ENCODE measurements at regions not wholly inside any gene's neighbourhood (a gene's known extent, or its start where the extent isn't known, plus 50 kb on each side); places are given as distances from the start of the nearest gene placed in this dataset.

DNA sequence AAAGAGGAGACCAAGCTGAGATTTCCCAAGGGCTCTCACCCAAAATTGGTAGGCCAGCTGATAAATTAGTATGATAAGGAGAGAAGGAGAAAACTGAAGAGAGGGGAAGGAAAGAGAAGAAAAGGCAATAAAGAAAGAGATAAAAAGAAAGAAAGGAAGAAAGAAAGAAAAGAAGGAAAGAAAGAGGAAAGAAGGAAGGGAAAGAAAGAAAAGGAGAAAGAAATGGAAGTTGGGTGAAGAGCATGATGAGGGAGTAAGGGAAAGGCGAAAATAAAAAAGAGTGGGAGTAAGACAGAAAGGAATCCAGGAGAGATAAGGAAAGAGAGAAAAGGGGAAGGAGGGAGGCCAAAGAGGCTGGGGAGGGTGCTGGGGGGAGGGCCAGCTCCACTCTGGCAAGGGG lies 95.4 kb downstream of the MRM1 start:
- no peak for DNase-seq

DNA sequence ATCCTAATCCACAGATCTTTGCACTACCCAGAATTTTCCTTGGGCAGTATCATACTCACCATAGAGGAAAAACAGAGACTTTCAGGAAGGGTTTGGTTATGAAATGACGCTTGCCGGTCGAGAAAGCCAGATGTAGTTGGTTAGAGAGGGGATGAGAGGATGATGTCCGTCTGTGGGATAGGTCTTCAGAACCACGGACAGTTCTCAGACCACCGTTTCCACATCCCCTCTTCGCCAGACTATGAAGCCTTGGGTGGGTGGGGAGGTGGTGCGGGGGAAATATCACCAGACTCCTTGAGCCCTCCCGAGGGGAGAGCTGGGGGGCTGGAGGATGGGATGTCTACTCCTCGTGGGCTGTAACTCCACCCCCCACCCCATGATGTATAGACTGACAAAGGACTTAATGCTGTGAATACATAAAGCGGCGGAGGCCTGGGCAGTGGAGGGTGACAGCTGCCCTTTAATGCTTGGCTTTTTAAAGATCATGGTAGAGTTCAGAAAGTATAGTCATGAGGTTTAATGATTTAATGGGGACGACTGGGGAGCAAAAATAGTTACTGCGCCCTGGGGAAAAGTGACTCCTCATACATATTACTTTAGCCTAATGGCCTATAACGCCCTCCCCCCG lies 96.6 kb downstream of the MRM1 start:
- no peak for DNase-seq

DNA sequence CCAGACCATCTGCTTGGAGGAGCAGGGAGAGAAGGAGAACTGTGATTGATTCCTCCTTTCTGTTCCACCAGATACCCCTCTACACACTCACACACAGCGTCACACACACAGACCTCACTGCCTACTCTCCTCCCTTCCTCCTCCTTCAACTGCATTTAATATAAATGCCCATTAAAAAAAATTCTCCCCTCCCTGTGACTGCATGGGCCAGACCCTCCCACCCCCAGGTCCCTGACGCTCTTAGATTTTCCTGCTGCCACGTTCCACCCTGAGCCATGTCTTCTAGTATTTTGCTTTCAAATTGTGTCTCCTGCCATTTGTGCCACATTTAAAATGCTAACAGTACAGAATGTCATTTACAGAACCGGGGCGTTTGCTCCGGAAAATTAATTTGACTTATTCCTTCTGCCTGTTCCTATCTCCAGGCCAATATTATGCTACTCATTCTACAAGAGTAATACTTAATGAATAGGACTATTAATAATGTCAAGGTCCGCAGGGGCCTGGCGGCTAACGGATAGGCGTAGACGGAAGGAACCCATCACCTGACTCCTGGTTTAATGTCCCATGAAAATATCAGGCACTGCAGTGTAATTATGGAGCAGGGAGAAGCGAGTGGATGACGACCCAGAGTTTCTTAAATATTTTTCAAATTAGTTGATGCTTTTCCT lies 100.2 kb downstream of the MRM1 start:
- no peak for DNase-seq

DNA sequence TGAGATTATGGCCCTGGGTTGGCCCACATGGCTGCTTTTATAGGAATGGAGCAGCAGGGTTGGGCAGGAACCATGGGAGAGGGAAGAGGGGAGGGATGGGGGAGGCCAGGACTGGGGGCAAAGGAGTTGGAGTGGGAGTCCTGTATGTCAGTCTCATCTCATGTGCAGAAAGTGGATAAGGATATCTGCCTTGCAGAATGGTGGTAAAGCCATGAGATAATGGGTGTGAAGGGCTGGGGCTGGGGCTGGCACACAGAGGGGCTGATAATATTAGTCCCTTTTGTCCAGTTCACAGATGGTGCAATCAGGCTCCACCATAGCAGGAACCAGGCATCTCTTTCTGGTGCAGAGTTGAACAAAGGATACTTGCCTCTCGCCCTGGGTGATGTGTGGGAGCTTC lies 101.3 kb downstream of the MRM1 start:
- no peak for DNase-seq

DNA sequence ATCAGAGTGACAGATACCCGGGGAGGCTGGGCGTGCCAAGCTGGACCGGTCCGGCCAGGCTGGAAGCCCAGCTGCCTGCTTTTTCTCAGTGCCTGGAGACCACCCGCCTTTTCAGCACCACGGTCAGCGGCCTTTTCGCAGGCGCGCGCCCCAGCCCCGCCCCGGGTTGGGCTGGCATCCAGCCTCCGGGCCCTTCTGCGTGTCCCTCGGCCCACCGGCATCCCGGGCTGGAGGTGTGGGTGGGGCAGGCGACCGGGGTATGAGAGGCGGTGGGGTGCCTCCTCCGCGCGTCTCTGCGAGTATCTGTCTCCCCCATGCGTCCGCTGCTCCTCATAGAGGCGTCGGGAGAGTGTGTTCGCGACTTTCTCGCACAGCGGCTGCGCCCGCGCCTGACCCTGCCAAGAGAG lies 102.5 kb downstream of the MRM1 start:
- DNase-seq: peak; percentile 6

DNA sequence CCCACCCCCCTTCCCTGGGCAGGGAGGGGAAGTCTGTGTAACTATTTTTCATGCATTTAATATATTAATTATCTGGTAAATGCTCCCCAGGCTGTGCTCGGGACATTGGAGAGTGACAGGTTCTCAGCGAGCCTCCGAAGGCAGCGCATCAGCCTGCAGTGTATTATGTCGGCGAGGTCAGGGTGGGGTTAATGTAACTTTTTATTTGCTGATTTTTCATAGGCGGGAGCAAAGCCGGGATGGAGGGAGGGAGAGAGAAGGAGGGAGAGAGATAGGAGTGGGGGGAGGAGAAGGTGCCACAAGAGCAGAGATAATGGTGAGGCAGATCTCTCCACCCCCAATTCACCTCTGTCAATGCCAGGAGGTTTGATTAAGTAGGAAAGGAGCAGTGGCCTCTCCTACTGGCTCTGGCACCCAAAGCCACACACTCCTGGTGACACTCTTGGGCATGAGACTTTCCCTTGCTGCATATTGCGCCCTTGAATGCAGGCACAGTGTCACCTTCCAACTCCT lies 104.0 kb downstream of the MRM1 start:
- no peak for DNase-seq

DNA sequence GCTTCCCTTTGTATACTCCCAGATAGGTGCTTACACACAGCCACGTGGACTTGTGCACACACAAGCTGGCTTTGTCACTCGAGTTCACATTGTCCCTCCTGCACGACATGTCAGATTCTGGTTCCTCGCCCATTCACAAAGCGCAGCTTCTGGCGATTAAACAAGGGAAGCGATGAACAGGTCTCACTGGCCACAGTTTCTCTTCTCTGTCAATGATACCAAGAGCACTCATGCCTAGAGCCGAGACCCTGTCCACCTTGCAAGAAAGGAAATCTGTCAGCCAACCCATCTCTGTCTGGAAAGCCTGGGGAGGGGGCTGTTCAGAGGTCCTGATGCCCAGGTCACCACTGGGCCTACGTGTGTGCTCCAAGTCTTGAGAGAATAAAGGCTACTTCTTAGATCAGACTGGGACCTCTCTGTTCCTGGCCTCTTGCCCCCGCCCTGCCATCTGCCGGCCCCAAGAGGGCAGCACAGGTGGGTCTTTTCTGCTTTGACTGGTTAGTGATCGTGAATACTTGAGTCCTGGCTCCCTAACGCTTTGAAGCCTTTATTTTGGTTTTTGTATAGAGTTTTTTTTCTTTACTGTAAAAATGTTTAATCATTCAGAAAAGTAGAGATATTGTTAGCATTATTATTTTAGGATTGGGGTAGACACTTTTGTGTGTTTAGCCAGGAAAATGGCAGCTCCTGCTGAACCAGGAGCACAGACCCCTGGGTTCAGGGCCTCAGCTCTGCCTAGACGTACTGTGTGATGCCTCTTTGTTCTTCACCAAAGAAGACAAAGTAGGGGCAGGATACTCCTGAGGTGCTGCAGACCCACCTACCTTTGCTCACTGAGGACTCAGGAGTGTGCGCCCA lies 104.7 kb downstream of the MRM1 start:
- no peak for DNase-seq

DNA sequence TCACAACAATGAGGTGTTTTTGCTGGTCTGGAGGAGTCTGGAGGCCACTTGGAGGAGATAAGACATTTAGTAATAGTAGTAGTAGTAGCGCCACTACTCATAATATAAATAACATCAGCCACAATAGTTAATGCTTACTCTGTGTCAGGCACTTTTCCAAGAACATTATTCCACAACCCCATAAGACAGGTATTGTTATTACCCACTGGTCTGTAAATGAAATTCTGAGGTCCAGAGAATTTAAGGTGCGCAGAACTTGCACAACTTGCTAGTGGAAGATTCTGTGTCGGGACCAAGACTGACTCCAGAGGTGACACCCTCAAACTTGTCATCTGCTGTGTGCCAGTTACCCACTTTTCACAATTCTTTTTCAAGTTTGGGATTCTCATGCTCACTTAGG lies 106.5 kb downstream of the MRM1 start:
- no peak for DNase-seq

DNA sequence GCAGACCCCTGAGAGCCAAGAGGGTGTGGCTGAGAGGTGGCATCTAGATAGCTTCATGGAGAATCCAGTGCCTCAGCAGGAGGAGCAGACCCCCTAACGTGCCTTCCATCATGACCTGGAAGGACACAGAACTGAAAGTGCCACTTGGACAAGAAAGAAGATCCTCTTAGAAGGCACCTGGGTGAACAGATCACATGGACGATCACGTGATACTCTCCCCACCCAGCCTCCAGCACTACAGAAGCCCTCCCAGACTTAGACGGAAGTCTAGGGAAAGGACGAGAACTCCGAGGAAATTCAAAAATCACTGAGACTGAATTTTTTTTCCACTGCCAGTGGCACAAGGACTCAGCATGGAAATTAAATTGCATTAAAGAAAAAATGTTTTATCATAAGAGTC lies 113.4 kb downstream of the MRM1 start:
- DNase-seq: no peak

DNA sequence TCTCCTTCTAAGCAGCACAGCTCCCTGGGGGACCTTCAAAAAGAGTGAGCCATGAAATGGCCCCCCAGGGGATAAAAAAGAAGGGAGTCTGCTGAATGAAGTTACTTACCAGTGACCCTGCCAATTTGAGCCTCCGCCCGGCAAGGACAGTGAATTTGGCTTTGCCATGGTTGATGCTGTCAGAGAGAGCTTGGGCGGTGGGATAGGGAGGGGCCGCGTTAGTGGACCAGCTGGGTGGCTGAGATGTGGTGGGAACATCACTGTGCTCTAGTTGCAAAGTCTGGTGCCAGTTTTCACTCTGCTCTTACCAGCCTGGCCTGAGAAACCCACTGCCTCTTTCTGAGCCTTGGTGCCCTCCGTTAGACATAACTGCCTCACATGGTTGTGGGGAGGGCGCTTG lies 114.6 kb downstream of the MRM1 start:
- no peak for DNase-seq

DNA sequence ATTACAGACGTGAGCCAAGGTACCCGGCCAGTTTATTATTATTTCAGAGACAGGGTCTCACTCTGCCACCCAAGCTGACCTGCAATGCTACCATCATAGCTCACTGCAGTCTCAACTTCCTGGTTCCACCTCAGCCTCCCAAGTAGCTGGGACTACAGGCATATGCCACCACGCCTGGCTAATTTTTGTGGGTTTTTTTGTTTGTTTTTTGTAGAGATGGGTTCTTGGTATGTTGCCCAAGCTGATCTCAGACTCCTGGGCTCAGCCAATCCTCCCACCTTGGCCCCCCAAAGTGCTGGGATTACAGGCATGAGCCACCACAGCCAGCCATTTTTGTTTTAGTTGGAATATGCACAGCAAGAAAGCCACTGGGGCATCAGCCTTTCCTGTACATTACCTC lies 115.7 kb downstream of the MRM1 start:
- DNase-seq: no peak

DNA sequence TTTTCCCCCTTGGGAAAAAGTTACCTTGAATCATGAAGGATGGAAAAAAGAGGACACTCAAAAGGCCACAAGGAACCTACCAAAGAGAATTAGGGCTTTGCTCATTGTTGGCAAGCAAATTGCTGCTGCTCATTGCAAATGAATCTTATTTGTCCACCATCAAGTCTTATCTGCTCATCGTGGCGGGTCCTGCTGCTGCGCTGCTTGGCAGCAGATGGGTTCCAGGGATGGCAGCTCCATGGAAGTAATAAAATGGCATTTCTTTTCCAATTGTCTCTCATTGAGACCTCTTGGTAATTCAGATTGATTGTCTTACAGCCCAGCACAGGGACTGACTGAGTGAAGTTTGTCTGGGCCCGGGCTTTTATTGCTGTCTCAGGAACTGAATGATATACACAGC lies 118.7 kb downstream of the MRM1 start:
- no peak for DNase-seq

DNA sequence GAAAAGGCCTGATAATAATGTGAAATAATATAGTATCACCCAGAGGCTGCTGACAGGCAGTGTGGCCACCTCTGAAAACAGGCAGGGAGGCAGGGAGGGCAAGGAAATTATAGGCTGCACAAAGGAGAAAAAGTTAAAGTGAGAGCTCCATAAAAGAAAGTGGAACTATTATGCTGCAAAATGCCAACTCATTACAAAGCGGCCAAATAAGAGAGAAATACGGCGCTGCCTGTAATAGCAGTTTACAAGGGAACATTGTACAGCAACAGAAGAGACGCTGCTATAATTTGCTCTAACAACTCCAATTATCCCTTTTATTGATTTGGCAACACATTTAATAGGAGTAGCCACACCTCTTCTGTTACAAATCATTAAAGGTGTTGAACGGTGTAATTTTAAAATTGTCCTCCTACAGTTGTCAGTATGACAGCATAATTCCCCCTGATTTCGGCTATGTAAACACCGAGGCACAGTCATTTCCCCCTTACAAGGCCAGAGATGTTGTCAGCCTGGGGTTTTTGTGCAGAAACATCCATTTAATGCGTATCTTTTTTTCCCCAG lies 120.3 kb downstream of the MRM1 start:
- DNase-seq: no peak

DNA sequence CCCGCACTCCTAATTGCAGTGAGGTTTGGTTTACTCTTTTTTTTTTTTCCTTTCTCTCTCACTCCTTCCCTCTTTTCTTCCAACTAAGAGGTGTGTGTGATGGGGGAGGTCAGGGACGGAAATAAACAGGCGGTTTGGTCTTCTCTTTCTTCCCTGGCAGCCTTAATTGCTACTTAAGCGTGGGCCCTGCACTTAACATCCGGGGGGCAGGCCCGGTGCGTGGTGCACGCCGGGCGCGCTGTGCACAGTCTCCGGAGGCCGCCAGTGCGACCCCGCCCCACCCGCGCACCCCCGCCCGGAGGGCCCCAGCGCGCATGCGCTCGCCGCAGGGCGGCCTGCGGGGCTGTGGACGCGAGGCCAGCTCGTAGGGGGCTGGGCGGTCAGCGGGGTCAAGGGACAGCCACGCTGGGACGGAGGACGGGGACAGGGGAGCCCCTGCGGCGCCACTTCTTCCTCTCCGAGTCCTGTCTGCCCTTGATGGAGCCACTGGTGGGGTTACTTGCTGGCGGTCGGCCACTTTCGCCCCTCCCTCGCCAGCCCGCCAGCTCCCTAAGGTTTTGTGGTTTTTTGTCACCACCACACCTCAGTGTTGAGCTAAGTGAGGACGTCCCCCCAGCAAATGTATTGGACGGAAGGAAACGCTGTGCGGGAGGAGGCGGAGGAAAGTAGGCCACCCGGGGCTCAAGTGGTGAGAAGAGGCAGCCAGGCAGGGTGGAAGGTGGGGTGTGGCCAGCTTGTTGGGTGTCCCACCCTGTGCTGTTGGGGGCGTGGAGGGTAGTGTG lies 120.9 kb downstream of the MRM1 start:
- no peak for DNase-seq

DNA sequence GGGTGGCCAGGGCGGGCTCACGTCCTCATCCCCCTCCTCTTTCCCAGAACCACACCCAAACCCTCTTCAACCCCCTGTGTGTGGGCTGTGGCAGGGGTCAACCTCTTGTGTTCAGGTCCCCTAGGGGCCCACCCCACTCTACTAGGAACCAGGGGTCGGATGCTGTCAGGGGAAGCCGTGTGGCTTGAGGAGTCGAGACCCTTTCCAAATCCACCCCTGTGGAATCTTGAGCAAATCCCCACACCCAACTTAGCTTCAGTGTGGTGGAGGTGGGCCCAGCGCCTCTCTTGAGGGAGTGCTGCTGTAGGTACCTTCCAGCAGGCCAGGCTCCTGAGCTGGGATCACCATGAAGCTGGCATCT lies 121.5 kb downstream of the MRM1 start:
- DNase-seq: no peak

DNA sequence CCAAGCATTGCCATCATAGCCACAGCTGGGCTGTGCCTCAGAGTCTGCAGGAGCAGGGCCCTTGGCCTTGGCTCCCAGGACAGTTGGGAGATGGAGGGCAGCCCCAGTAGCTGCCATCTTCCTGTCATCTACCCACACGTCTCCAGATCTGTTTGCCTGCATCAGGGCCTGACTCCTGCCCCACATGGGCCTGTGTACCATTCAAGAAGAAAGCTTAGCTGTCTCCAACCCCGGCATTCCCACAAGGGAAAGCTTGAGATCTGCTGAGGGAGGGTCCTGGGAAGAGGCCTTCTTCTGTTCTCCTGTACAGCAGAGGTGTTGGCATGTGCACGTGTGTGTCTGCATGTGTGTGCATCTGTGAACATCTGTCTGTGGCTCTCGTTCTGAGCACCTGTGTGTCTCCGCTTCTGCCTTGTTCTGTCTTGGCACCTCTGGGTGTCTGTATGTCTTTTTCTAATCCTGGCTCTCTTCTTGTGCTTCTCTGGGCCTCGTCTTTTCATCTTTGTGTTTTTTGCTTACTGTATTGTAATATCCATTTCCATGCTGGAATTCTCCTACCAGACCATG lies 122.2 kb downstream of the MRM1 start:
- DNase-seq: no peak

DNA sequence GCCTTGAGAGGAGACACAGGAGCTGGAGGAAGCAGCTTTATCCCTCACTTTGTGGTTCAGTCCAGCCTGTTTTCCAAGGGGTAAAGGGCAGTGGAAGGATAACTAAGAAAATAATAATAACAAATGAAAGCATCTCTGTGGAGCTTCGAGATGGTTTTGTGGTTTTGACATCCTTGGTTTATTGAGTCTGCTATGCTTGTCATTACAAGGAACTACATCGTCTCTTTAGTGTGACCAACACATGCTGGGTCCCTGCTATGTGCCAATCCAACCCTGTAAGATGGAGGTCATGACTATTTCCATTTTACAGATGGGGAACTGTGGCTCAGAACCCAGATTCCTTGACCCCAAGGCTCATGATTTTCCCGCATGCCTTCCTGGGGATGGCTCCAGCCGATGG lies 124.8 kb downstream of the MRM1 start:
- no peak for DNase-seq

DNA sequence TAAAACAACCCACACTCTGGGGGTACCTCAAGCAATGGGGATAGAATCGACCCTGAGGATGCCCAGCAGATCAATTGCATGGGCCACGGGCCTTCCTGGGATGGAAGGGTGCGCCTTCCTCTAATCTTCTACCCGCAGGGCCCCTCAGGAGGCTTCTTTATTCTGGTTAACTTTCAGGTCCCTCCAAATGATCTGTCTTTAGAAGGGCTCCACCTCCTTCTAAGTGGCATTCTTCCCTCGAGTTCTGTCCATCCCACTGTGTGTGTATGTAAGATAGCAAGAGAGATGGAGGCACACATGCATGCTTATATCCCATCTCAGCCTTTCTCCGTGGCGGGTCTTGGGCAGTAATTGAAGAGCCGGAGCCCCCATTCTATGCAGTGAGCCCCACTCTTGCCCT lies 125.7 kb downstream of the MRM1 start:
- no peak for DNase-seq

DNA sequence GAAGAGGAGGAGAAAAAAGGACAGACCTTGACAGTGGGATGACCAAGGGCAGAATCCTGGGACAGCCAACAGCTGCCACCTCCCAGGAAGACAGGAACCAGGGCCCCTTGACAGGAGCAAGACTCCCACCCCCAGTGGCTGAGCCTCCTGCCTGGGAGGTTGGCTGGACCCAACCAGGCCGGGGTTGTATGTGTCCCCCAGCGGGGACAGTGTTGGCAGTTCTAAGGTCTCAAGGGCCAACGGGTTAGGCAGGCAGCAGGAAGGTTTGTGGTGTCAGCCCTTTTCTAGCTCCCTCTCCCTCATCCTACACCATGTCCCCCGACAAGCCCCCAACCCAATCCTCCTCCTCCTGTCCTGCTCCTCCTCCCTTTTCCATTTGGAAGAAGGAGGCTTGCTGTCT lies 126.2 kb downstream of the MRM1 start:
- no peak for DNase-seq

DNA sequence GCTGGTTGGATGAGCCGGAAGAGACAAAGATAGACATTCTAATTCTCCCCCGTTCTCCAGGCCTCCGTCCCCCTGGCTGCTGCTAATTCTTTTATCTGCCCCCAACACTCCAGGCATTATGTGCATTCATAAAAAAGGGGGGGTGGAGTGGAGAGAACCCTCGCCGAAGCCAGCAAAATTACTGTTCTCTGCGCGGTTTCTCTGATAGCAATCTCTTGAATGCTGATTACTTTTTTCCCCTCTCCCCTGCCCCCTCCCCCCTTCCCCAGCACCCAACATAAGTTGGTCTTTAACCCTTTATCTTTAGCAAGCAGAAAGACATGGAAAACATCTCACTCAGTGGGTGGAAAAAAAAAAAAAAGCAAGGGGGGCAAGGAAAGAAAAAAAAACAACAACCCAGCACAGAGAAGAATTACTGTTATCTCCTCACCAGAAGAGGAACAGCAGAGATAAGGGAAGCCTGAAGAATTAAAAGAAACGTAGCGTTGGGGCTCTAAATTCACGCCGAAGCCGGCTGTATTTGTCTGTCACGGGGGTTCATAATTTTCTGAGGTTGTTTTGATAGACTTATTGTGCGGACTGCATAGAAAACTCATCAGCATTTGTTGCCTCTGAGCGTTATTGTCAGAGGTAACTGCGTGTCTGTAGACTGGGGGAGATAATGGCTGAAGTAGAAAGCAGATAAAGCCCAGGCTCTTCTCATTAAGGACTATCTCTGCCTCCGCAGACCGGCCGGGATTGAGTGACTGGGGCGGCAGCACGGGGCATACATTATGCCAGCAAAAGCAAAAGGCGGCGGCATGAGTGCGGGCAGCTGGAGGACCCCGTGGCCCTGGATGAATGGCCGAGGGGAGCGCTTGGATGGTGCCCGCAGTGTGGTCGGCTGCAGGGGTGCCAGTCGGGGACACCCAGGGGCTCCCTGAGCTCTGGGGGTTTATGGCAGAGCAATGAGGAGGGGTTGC lies 126.9 kb downstream of the MRM1 start:
- DNase-seq: no peak

DNA sequence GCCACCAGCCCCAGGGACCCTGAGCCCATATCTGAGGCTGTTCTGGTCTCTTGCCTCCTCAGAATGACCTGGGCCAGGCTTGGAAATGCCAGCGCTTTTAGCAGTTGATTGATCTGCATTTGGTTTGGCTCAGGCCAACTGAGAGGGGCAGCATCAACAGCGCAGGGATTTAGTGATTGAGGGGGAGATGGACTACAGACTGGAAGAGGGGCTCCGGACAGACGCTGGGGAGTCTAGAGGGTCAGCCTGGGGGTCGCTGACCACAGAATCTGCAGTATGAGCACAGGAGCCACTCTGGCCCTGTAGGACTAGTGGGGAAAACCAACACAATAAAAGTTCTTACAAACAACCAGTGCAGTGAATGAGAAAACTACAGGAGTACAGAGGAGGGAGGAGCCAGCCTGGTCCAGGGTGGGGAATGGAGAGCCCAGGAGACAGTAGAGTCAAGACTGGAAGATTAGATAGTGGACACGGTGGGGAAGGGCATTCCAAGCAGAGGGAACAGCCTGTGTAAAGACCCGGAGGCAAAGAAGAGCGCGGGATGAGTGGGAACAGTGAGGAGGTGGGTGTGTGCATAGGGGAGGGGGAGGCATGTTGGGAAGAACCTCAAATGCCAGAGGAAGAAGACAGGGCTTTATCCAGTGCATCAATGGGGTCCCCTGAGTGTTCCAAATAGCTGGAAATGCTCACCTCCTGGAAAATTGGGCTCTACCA lies 128.9 kb downstream of the MRM1 start:
- DNase-seq: no peak

Data from T1000 (cell line).